ENCODE measurements at regions not wholly inside any gene's neighbourhood (a gene's known extent, or its start where the extent isn't known, plus 50 kb on each side); places are given as distances from the start of the nearest gene placed in this dataset.

GRCh38 chr5:167732499-167732898, 558.9 kb upstream of the WWC1 start:
- no peak for DNase-seq
- H3K9me3 ChIP-seq, result no peaks in the 10 kb centered on the region
- H3K36me3 ChIP-seq, result no peaks in the 10 kb centered on the region
- no peak for TF ChIP-seq CTCF (IDR thresholded peaks at IDR 0.05; ENCODE audit: low read depth, low read length)
- H3K4me3 ChIP-seq (ENCODE audit: low read depth, low read length), result no peak overlapping the region
- H3K4me1 ChIP-seq, result no peaks in the 10 kb centered on the region
- H3K27me3 ChIP-seq, result no peaks in the 10 kb centered on the region

- no peaks in the 10 kb centered on the region for H3K4me1 ChIP-seq
- no peaks in the 10 kb centered on the region for H3K36me3 ChIP-seq
- no peak for TF ChIP-seq CTCF (IDR thresholded peaks at IDR 0.05; ENCODE audit: low read depth, low read length)
- H3K4me3 ChIP-seq (ENCODE audit: low read depth, low read length), result no peak overlapping the region
- no peaks in the 10 kb centered on the region for H3K9me3 ChIP-seq
- DNase-seq, result no peak
- H3K27me3 ChIP-seq, result no peaks in the 10 kb centered on the region
These were observed 554.5 kb upstream of the WWC1 start for GRCh38 chr5:167736992-167737391.

GRCh38 chr5:167743695-167744464, 547.6 kb upstream of the WWC1 start:
- no peak for TF ChIP-seq CTCF (IDR thresholded peaks at IDR 0.05; ENCODE audit: low read depth, low read length)
- DNase-seq, result no peak
- Histone ChIP-seq H3K36me3 (no peaks in the 10 kb centered on the region), H3K4me3 (ENCODE audit: low read depth, low read length) (no peak overlapping the region), H3K4me1 (no peaks in the 10 kb centered on the region), H3K9me3 (no peaks in the 10 kb centered on the region), H3K27me3 (no peaks in the 10 kb centered on the region)

- no peaks in the 10 kb centered on the region for H3K9me3 ChIP-seq
- no peak for DNase-seq
- H3K36me3 ChIP-seq, result no peaks in the 10 kb centered on the region
- no peaks in the 10 kb centered on the region for H3K4me1 ChIP-seq
- no peak for TF ChIP-seq CTCF (IDR thresholded peaks at IDR 0.05; ENCODE audit: low read depth, low read length)
- H3K27me3 ChIP-seq, result no peaks in the 10 kb centered on the region
- H3K4me3 ChIP-seq (ENCODE audit: low read depth, low read length), result no peak overlapping the region
These were observed 545.6 kb upstream of the WWC1 start for GRCh38 chr5:167745868-167746267.

- DNase-seq, result no peak
- H3K4me3 ChIP-seq (ENCODE audit: low read depth, low read length), result no peak overlapping the region
- H3K27me3 ChIP-seq, result no peaks in the 10 kb centered on the region
- H3K4me1 ChIP-seq, result no peaks in the 10 kb centered on the region
- no peak for TF ChIP-seq CTCF (IDR thresholded peaks at IDR 0.05; ENCODE audit: low read depth, low read length)
- H3K36me3 ChIP-seq, result no peaks in the 10 kb centered on the region
- no peaks in the 10 kb centered on the region for H3K9me3 ChIP-seq
These were observed 540.9 kb upstream of the WWC1 start for GRCh38 chr5:167750586-167750985.

GRCh38 chr5:167752936-167753335, 538.5 kb upstream of the WWC1 start:
- Histone ChIP-seq H3K4me1 (no peaks in the 10 kb centered on the region), H3K36me3 (no peaks in the 10 kb centered on the region), H3K27me3 (no peaks in the 10 kb centered on the region), H3K9me3 (no peaks in the 10 kb centered on the region), H3K4me3 (ENCODE audit: low read depth, low read length) (no peak overlapping the region)
- no peak for DNase-seq
- TF ChIP-seq CTCF (IDR thresholded peaks at IDR 0.05; ENCODE audit: low read depth, low read length), result no peak

Data from BE2C (cell line).